OCI-LY7 (cell line): ENCODE measurements at regions not wholly inside any gene's neighbourhood (a gene's known extent, or its start where the extent isn't known, plus 50 kb on each side); places are given as distances from the start of the nearest gene placed in this dataset.

Experiments used
- BruUV-seq: library from RNA; stranded (reverse); fragments of 400-500 nt; replicated peaks from 2 replicates; lab custom pipeline; 2021; lab: Mats Ljungman, UMichigan
- CTCF ChIA-PET: fragments of 300-600 bp; sonication (Branson Sonifier 250); formaldehyde crosslinking; loops from one replicate; lab custom pipeline; 2022; ENCODE audit warnings: antibody characterized with exemption; ENCODE audit not compliant: unreplicated experiment; lab: Charles Lee
- POLR2A ChIA-PET: fragments of 300-600 bp; sonication (Branson Sonifier 250); formaldehyde crosslinking; loops from one replicate; lab custom pipeline; 2022; ENCODE audit warnings: antibody characterized with exemption; lab: Charles Lee
- DNase-seq: peaks from one replicate; pipeline ENCODE4 v3.0.0-alpha.2; 2015; ENCODE audit warnings: low spot score
- H2AFZ ChIP-seq: fragments of 200-600 bp; sonication (generic), shearing (Covaris generic); 2 replicates; pipeline ENCODE4 v1.6.1; 2014; ENCODE audit warnings: mild to moderate bottlenecking, antibody characterized with exemption, low read length, moderate library complexity
- H3K27ac ChIP-seq: fragments of 200-600 bp; sonication (generic); 2 replicates; pipeline ENCODE4 v1.5.1; 2014; ENCODE audit warnings: mixed run types, low read depth, mild to moderate bottlenecking, moderate library complexity, low read length, inconsistent platforms; ENCODE audit not compliant: poor library complexity, severe bottlenecking
- H3K36me3 ChIP-seq: fragments of 200-600 bp; sonication (generic); 2 replicates; pipeline ENCODE4 v1.6.1; 2014; ENCODE audit warnings: mild to moderate bottlenecking, antibody characterized with exemption, low read length, moderate library complexity, mixed read lengths; ENCODE audit not compliant: insufficient read depth
- H3K4me1 ChIP-seq: fragments of 200-600 bp; sonication (generic); 2 replicates; pipeline ENCODE4 v1.5.1; 2014; ENCODE audit warnings: mild to moderate bottlenecking, low read length; ENCODE audit not compliant: insufficient read depth, poor library complexity, severe bottlenecking
- H3K4me2 ChIP-seq: fragments of 200-600 bp; sonication (generic); 2 replicates; pipeline ENCODE4 v1.6.1; 2014; ENCODE audit warnings: mild to moderate bottlenecking, low read length
- H3K4me3 ChIP-seq: fragments of 200-600 bp; sonication (generic); 2 replicates; pipeline ENCODE4 v1.5.1; 2014; ENCODE audit warnings: mild to moderate bottlenecking, low read depth, low read length; ENCODE audit not compliant: poor library complexity, severe bottlenecking
- H3K79me2 ChIP-seq: fragments of 200-600 bp; sonication (generic); 2 replicates; pipeline ENCODE4 v1.6.1; 2016; ENCODE audit warnings: low read depth, mild to moderate bottlenecking, low read length, moderate library complexity, mixed read lengths; ENCODE audit not compliant: insufficient read depth
- H3K9me2 ChIP-seq: fragments of 200-600 bp; sonication (generic); 2 replicates; pipeline ENCODE4 v1.6.1; 2016; ENCODE audit warnings: mild to moderate bottlenecking, low read length, mixed read lengths; ENCODE audit not compliant: insufficient read depth
- H3K9me3 ChIP-seq: fragments of 200-600 bp; sonication (generic); 2 replicates; pipeline ENCODE4 v1.6.1; 2014; ENCODE audit warnings: mild to moderate bottlenecking, mixed run types, low read length, mixed read lengths
- H4K20me1 ChIP-seq: fragments of 200-600 bp; sonication (generic); 2 replicates; pipeline ENCODE4 v1.6.1; 2014; ENCODE audit warnings: mild to moderate bottlenecking, antibody characterized with exemption, low read length, moderate library complexity, mixed read lengths; ENCODE audit not compliant: insufficient read depth
- EZH2phosphoT487 ChIP-seq: fragments of 200-600 bp; sonication (generic); IDR thresholded peaks from 2 replicates; pipeline ENCODE4 v1.6.1; 2018; ENCODE audit warnings: low read depth, borderline replicate concordance, mild to moderate bottlenecking, mixed run types, antibody characterized with exemption, low read length, moderate library complexity, mixed read lengths
- intact Hi-C: fragments of 100-400 bp; cut with micrococcal nuclease; formaldehyde crosslinking; loops from one replicate; pipeline ENCODE4 v1.10.0; 2022; ENCODE audit not compliant: unreplicated experiment
- TF ChIP-seq, protein P1 (sequence below): fragments of 200-600 bp; sonication (generic); conservative IDR thresholded peaks from 2 replicates; pipeline ENCODE4 v1.5.1; 2014; ENCODE audit warnings: mild to moderate bottlenecking, antibody characterized with exemption, low read length, moderate library complexity, mixed read lengths

DNA sequence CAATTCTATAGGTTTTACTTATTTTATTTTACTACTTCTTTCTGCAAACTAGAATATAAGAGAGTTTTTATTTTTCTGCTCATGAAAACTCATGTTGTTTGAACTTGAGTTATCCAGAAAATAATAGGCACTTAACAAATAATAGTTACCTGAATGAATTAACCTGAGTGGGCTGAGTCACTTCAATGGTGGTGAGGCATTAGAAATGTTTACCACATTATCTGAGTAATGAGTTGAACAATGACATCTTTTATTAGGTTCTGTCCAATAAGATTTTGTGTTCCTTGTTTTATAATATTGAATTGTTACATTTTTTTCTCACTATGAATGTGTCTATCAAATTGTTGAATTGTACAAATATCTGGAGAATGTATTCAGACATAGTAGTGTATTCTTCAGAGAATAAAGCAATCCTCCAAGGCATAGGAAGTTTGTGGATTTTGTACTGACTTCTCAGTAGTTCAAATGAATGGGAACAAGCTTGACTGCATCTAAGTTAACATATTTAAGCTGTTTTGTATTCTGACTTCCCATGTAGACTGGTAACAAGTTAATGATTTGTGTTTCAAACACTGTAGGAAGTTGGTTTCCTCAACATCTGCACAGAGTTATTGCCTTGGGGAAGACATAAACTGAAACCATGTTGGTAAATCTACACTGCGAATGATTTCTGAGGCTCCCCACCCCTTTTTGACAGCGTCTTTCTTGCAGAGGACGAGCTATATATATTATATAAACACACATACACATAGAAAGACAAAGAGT, 1808.9 kb upstream of the TENM3 start:
- no peak for DNase-seq
- no peaks in the 10 kb centered on the region for H3K36me3 ChIP-seq
- POLR2A ChIA-PET, result interaction anchor here (0.6 kb wide), 1 partner anchor 83 kb away, joined by 5 read pairs; no protein-coding TSS in a partner anchor

DNA sequence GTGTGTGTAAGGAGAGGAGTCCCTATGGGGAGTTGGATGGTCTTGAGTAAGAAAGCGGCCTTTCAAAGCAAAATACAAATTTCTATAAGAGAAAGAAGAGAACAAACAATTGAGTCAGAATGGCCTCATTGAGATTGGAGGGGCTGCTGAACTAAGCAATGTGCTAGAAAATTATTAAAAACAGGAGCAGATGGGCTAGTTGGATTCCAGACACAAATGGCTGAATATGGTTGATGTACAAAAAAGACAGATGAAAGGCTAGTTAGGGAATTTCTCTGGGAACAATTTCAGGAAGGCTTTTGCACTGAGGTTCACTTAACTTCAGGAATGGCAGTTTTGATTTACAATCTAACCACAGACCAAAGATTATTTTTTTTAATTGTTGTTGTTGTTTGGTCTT, 1806.8 kb upstream of the TENM3 start:
- no peak overlapping the region for H3K4me2 ChIP-seq
- H3K9me2 ChIP-seq, result no peaks in the 10 kb centered on the region
- ChIA-PET CTCF (no interaction called here), POLR2A (no interaction called here)
- TF ChIP-seq, protein P1, sequence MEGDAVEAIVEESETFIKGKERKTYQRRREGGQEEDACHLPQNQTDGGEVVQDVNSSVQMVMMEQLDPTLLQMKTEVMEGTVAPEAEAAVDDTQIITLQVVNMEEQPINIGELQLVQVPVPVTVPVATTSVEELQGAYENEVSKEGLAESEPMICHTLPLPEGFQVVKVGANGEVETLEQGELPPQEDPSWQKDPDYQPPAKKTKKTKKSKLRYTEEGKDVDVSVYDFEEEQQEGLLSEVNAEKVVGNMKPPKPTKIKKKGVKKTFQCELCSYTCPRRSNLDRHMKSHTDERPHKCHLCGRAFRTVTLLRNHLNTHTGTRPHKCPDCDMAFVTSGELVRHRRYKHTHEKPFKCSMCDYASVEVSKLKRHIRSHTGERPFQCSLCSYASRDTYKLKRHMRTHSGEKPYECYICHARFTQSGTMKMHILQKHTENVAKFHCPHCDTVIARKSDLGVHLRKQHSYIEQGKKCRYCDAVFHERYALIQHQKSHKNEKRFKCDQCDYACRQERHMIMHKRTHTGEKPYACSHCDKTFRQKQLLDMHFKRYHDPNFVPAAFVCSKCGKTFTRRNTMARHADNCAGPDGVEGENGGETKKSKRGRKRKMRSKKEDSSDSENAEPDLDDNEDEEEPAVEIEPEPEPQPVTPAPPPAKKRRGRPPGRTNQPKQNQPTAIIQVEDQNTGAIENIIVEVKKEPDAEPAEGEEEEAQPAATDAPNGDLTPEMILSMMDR, result no peak
- no peak for TF ChIP-seq EZH2phosphoT487
- no peak overlapping the region for H3K4me3 ChIP-seq
- H4K20me1 ChIP-seq, result no peaks in the 10 kb centered on the region
- H3K27ac ChIP-seq, result no peak overlapping the region
- H3K79me2 ChIP-seq, result no peaks in the 10 kb centered on the region
- H3K4me1 ChIP-seq, result no peaks in the 10 kb centered on the region
- no peak overlapping the region for H2AFZ ChIP-seq
- intact Hi-C loops, result no loop called here
- no peaks in the 10 kb centered on the region for H3K9me3 ChIP-seq
- no peaks in the 10 kb centered on the region for H3K36me3 ChIP-seq
- DNase-seq, result no peak
- BruUV-seq, result no TSS peak

More for the DNA sequence above, 1808.9 kb upstream of the TENM3 start:
- no peak for TF ChIP-seq EZH2phosphoT487
- TF ChIP-seq, protein P1, result no peak
- Histone ChIP-seq H3K9me3 (no peaks in the 10 kb centered on the region), H3K4me3 (no peak overlapping the region), H3K4me1 (no peaks in the 10 kb centered on the region), H2AFZ (no peak overlapping the region), H3K4me2 (no peak overlapping the region), H3K79me2 (no peaks in the 10 kb centered on the region), H3K27ac (no peak overlapping the region), H3K9me2 (no peaks in the 10 kb centered on the region), H4K20me1 (no peaks in the 10 kb centered on the region)
- intact Hi-C loops, result no loop called here
- CTCF ChIA-PET, result no interaction called here
- no TSS peak for BruUV-seq

DNA sequence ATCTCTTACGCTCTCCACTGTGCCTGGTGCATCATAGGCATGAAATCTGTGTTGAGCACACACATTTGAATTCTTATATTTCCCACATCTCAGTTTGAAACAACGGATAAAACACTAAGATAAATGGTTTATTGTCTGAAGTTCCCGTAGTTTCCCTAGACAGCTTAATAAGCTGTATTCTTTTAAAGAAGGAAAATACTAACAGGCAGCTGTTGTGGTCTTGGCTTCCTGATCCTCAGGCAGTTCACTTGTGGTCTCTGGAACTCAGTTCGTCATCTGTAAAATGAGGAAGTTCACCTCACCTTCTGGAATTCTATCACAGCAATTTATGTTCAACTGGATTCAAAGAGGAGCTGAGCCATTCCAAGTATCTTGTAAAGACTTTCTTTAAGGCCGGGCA, 1805.6 kb upstream of the TENM3 start:
- no peak for DNase-seq
- no peak for TF ChIP-seq EZH2phosphoT487
- TF ChIP-seq, protein P1, result no peak
- Histone ChIP-seq H3K4me3 (no peak overlapping the region), H4K20me1 (no peaks in the 10 kb centered on the region), H3K36me3 (no peaks in the 10 kb centered on the region), H3K4me2 (no peak overlapping the region), H3K9me3 (no peaks in the 10 kb centered on the region), H2AFZ (no peak overlapping the region), H3K4me1 (no peaks in the 10 kb centered on the region), H3K27ac (no peak overlapping the region), H3K9me2 (no peaks in the 10 kb centered on the region), H3K79me2 (no peaks in the 10 kb centered on the region)
- ChIA-PET CTCF (no interaction called here), POLR2A (interaction anchor here (0.5 kb wide), 1 partner anchor 87 kb away, joined by 3 read pairs; no protein-coding TSS in a partner anchor)
- BruUV-seq, result no TSS peak
- intact Hi-C loops, result no loop called here
